Bronchial epithelial cell (primary cell): ENCODE measurements at regions not wholly inside any gene's neighbourhood (a gene's known extent, or its start where the extent isn't known, plus 50 kb on each side); places are given as distances from the start of the nearest gene placed in this dataset.

Source experiments
- DNase-seq: peaks from one replicate; pipeline ENCODE4 v3.0.0-alpha.2; 2010; ENCODE audit warnings: low read depth
- FAIRE-seq: peaks from 2 replicates; lab custom pipeline; 2011; peaks lifted over from hg19 to GRCh38; lab: Jason Lieb, UNC
- H3K27me3 ChIP-seq: 2 replicates; pipeline ENCODE4 v1.5.1; 2011; ENCODE audit warnings: low read length; ENCODE audit not compliant: control insufficient read depth, insufficient read depth
- H3K36me3 ChIP-seq: 2 replicates; pipeline ENCODE4 v1.5.1; 2011; ENCODE audit warnings: low read length; ENCODE audit not compliant: control insufficient read depth, insufficient read depth
- H3K4me3 ChIP-seq: 2 replicates; pipeline ENCODE4 v1.5.1; 2011; ENCODE audit warnings: mild to moderate bottlenecking, low read depth, low read length, control low read depth
- TF ChIP-seq, protein P1 (sequence below): IDR thresholded peaks from 2 replicates; pipeline ENCODE4 v1.5.1; 2011; ENCODE audit warnings: mild to moderate bottlenecking, moderate library complexity, low read length, control low read depth, inconsistent platforms; ENCODE audit not compliant: insufficient read depth, severe bottlenecking

DNA sequence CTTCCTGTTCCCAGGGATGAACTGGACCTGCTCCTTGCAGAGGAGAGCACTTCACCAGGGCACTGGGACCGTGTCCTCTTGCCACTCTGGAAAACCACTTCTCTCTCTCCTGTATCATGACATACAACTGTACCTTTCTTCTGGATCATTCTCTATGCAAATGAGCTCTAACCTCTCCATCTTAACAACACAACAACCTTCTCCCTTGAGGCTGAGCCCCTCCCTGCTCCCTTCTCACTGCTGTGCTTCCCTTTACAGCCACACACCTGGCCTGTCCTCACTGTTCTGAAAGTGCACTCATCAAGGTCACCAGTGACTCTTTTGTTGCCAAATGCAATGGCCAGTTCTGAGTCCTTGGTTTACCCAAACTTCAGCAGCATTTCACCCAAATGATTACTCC, 54.5 kb upstream of the MRPS6 start:
- Histone ChIP-seq H3K27me3 (no peaks in the 10 kb centered on the region), H3K4me3 (no peak overlapping the region), H3K36me3 (no peaks in the 10 kb centered on the region)
- no peak for FAIRE-seq
- TF ChIP-seq, protein P1, sequence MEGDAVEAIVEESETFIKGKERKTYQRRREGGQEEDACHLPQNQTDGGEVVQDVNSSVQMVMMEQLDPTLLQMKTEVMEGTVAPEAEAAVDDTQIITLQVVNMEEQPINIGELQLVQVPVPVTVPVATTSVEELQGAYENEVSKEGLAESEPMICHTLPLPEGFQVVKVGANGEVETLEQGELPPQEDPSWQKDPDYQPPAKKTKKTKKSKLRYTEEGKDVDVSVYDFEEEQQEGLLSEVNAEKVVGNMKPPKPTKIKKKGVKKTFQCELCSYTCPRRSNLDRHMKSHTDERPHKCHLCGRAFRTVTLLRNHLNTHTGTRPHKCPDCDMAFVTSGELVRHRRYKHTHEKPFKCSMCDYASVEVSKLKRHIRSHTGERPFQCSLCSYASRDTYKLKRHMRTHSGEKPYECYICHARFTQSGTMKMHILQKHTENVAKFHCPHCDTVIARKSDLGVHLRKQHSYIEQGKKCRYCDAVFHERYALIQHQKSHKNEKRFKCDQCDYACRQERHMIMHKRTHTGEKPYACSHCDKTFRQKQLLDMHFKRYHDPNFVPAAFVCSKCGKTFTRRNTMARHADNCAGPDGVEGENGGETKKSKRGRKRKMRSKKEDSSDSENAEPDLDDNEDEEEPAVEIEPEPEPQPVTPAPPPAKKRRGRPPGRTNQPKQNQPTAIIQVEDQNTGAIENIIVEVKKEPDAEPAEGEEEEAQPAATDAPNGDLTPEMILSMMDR = no peak
- no peak for DNase-seq

- FAIRE-seq (no peak), DNase-seq (no peak)
- Histone ChIP-seq H3K27me3 (no peaks in the 10 kb centered on the region), H3K4me3 (no peak overlapping the region), H3K36me3 (no peaks in the 10 kb centered on the region)
- TF ChIP-seq, protein P1 = no peak
These were observed 55.2 kb upstream of the MRPS6 start for GRCh38 chr21:34018185-34018584.

DNA sequence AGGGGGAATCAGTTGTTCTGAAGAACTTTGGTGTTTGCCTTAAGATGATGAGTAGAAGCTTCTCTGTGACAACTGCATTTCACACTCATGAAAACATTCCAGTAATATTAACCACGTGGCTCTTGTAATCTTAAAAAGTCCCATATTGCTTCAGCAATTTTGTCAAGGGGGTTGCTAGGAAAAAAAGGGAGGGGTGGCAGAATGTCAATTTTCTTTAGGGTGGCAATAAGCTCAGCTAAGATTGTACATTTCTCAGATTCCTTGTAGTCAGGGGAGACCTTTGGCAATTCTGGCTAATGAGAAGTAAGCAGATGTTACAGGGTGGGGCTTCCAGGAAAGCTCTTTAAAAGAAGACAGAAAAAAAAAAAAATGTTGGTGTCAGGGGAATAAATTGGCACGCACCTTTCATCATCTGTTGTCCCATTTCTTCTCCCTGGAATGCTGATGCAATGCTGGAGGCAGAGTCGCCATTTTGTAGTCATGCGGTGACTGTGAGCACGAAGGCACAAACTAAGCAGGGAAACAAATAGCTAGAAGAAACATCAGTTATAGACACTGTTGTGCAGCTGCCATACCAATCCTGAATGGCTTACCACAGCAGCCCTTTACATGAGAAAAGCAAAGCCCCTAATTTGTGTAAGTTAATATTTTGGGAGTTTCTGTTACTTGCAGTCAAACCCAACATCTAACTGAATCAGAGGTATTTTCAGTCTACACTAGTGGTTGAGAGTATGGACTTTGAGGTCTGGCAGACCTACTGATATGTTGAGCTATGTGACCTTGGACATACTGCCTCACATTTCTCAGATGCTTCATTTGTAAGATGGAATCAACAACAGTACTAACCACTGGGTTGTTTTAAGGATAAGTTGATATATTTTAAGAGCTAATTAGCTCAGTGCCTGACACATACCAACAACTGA, 56.1 kb upstream of the MRPS6 start:
- TF ChIP-seq, protein P1 = no peak
- FAIRE-seq (no peak), DNase-seq (no peak)
- Histone ChIP-seq H3K4me3 (no peak overlapping the region), H3K27me3 (no peaks in the 10 kb centered on the region), H3K36me3 (no peaks in the 10 kb centered on the region)

GRCh38 chr21:34012640-34013039, 60.7 kb upstream of the MRPS6 start:
- no peak for FAIRE-seq
- Histone ChIP-seq H3K4me3 (no peak overlapping the region), H3K27me3 (no peaks in the 10 kb centered on the region), H3K36me3 (no peaks in the 10 kb centered on the region)
- no peak for DNase-seq
- TF ChIP-seq, protein P1 = no peak

- no peak overlapping the region for H3K4me3 ChIP-seq
- TF ChIP-seq, protein P1 = no peak
- no peak for FAIRE-seq
These were observed 61.7 kb upstream of the MRPS6 start for GRCh38 chr21:34011660-34012059.

DNA sequence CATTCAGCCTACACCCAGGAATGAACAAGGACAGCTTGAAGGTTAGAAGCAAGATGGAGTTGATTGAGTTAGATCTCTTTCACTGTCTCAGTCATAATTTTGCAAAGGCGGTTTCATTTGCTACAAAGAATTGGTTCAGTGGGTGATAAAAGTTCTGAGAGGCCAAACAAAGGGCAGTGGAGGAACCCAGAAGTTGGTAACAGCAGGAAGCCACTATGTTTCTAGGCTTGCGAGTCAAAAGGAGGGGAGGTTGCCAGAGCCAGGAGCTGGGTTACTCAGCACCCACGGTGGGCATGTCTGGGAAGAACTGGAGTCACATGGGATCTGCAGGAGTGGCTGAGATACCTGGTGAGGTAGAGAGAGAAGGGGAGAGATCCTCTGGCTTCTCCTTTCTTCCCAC, 64.2 kb upstream of the MRPS6 start:
- FAIRE-seq (no peak), DNase-seq (no peak)
- TF ChIP-seq, protein P1 = no peak
- H3K4me3 ChIP-seq = no peak overlapping the region
- H3K27me3 ChIP-seq = no peaks in the 10 kb centered on the region
- no peaks in the 10 kb centered on the region for H3K36me3 ChIP-seq

More at GRCh38 chr21:34011660-34012059, 61.7 kb upstream of the MRPS6 start:
- no peaks in the 10 kb centered on the region for H3K27me3 ChIP-seq
- no peak for DNase-seq
- no peaks in the 10 kb centered on the region for H3K36me3 ChIP-seq
